Esophagus squamous epithelium (tissue), 5 donors: ENCODE measurements at regions not wholly inside any gene's neighbourhood (a gene's known extent, or its start where the extent isn't known, plus 50 kb on each side); places are given as distances from the start of the nearest gene placed in this dataset.

Experiments used
- DNase-seq: peaks from one replicate; lab custom pipeline; 2025; lab: John Stamatoyannopoulos, UW
- H3K27ac ChIP-seq, 4 donors: fragments of 200-600 bp; sonication (generic); one replicate each; pipeline ENCODE4 v1.5.1; 2016 to 2019; ENCODE audit warnings: mild to moderate bottlenecking in 1 of 4
- H3K27me3 ChIP-seq, 4 donors: fragments of 200-600 bp; sonication (generic); 1 replicate in 3 of 4; 2 replicates in 1 of 4; pipeline versions ENCODE4 v1.5.1 to v1.6.0; 2017 to 2021; ENCODE audit warnings: antibody characterized with exemption in 1 of 4
- H3K36me3 ChIP-seq, 3 donors: fragments of 200-600 bp; sonication (generic); one replicate each; pipeline ENCODE4 v1.5.1; 2016 to 2019
- H3K4me1 ChIP-seq, 3 donors: fragments of 200-600 bp; sonication (generic); one replicate each; pipeline ENCODE4 v1.5.1; 2017 to 2019
- H3K4me3 ChIP-seq, 4 donors: fragments of 200-600 bp; sonication (generic); 1 replicate in 3 of 4; 2 replicates in 1 of 4; pipeline ENCODE4 v1.5.1; 2016 to 2019; ENCODE audit warnings: mild to moderate bottlenecking in 2 of 4, moderate library complexity in 1 of 4
- H3K9me3 ChIP-seq, 3 donors: fragments of 200-600 bp; sonication (generic); one replicate each; pipeline ENCODE4 v1.5.1; 2016 to 2019
- CTCF ChIP-seq, 6 experiments: fragments of 450-650 bp in 4 of 6; fragments of 200-600 bp in 2 of 6; sonication (generic) in 2 of 6; IDR thresholded peaks; one replicate each; pipeline ENCODE4 v1.5.1; 2016 to 2019; ENCODE audit warnings: antibody characterized with exemption in 6 of 6, mild to moderate bottlenecking in 4 of 6, moderate library complexity in 4 of 6
- POLR2A ChIP-seq, 4 donors: fragments of 450-650 bp; IDR thresholded peaks; one replicate each; pipeline ENCODE4 v1.6.1; 2017; ENCODE audit warnings: antibody characterized with exemption in 4 of 4, mild to moderate bottlenecking in 4 of 4, moderate library complexity in 3 of 4
- WGBS, 2 donors: methylation state at CpG; one replicate each; pipeline ENCODE4 v1.1.5; 2018; 5-methylcytosine and 5-hydroxymethylcytosine counted together
- intact Hi-C: fragments of 100-400 bp; cut with DNase I; formaldehyde crosslinking; loops from one replicate; pipeline ENCODE4 v1.15.0; 2022
- donor health status: DM: yes; HTN: yes; CAD: no.

DNA sequence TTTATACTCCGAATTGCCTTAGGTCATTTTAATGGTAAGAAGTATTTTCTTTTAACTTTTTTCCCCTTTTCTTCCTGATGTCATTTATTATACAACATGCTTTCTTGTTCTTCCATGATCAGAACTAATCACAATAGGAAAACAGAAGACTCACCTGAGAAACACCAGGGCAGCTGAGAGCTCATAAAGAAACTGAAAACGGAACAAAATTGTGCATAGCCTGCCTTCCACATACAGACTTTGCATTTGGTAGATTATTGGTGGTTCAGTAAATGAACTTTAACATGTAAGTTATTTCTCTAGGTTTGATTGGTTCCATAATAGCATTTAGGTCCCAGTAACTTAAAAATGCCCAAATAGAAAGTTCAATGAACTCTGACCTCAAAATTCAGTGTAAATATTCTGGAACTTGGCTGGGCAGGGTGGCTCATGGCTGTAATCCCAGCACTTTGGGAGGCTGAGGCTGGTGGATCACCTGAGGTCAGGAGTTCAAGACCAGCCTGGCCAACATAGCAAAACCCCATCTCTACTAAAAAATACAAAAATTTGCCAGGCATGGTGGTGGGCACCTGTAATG lies 161.1 kb upstream of the DTNBP1 start:
- TF ChIP-seq CTCF (IDR thresholded peaks at IDR 0.05): no peak
- no peak for TF ChIP-seq POLR2A (IDR thresholded peaks at IDR 0.05)
- DNase-seq: no peak
- intact Hi-C loops: no loop called here
- 78 to 82% methylated on average over 2 of the region's 2 CpGs for WGBS, 2 donors
- Histone ChIP-seq H3K4me3 (no peak overlapping the region), H3K9me3 (no peaks in the 10 kb centered on the region), H3K4me1 (no peaks in the 10 kb centered on the region), H3K27me3 (peaks cover 0 to 4% (median 0%) of the 10 kb centered on the region in 4 donors), H3K27ac (no peak overlapping the region), H3K36me3 (no peaks in the 10 kb centered on the region)

DNA sequence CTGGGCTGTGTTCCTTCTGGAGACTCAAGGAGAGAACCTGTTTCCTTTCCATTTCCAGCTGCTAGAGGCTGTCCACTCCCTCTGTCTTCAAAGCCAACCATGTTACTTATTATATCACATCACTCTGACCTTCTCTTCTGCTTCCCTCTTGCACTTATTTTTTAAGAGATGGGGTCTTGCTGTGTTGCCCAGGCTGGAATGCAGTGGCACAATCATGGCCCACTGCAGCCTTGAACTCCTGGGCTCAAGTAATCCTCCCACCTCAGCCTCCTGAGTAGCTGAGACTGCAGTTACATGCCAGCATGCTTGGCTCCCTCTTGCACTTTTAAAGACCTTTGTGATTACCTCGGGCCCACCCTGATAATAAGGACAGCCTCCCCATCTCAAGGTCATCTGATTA lies 160.0 kb upstream of the DTNBP1 start:
- intact Hi-C loops: no loop called here
- TF ChIP-seq CTCF (IDR thresholded peaks at IDR 0.05): no peak
- no peak for TF ChIP-seq POLR2A (IDR thresholded peaks at IDR 0.05)
- no peak overlapping the region for H3K4me3 ChIP-seq
- H3K36me3 ChIP-seq: no peaks in the 10 kb centered on the region
- peaks cover 0 to 4% (median 0%) of the 10 kb centered on the region in 4 donors for H3K27me3 ChIP-seq
- H3K9me3 ChIP-seq: no peaks in the 10 kb centered on the region
- WGBS, 2 donors: 45 to 85% methylated on average over 1 of the region's 1 CpG
- H3K27ac ChIP-seq: no peak overlapping the region
- no peaks in the 10 kb centered on the region for H3K4me1 ChIP-seq
- DNase-seq: no peak

DNA sequence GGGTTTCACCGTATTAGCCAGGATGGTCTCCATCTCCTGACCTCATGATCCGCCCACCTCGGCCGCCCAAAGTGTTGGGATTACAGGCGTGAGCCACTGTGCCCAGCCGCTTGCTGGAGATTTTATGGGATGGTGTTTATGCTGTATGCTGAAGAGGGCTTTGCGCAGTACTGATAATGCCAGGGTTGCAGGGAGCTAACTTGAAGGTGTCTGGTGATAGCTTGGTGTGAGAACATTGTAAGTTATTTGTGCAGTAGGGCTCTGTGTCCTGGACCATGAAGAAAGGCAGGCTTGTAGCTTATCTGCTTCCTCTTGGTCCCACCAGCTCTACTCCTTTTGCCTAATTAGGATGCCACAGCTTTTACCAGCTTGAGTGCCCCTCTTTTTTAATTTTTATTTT lies 157.0 kb upstream of the DTNBP1 start:
- no peaks in the 10 kb centered on the region for H3K4me1 ChIP-seq
- no peaks in the 10 kb centered on the region for H3K36me3 ChIP-seq
- no peak overlapping the region for H3K4me3 ChIP-seq
- peaks cover 0 to 4% (median 0%) of the 10 kb centered on the region in 4 donors for H3K27me3 ChIP-seq
- no peak for TF ChIP-seq CTCF (IDR thresholded peaks at IDR 0.05)
- no peak for TF ChIP-seq POLR2A (IDR thresholded peaks at IDR 0.05)
- H3K9me3 ChIP-seq: no peaks in the 10 kb centered on the region
- intact Hi-C loops: no loop called here
- H3K27ac ChIP-seq: no peak overlapping the region
- WGBS, 2 donors: 87 to 90% methylated on average over 7 of the region's 7 CpGs
- DNase-seq: no peak

GRCh38 chr6:15819226-15819625 lies 156.4 kb upstream of the DTNBP1 start:
- no peaks in the 10 kb centered on the region for H3K9me3 ChIP-seq
- TF ChIP-seq POLR2A (IDR thresholded peaks at IDR 0.05) (no peak), CTCF (IDR thresholded peaks at IDR 0.05) (no peak)
- peaks cover 0 to 4% (median 0%) of the 10 kb centered on the region in 4 donors for H3K27me3 ChIP-seq
- H3K27ac ChIP-seq: no peak overlapping the region
- no peak overlapping the region for H3K4me3 ChIP-seq
- WGBS, 2 donors: 69 to 75% methylated on average over 5 of the region's 5 CpGs
- H3K36me3 ChIP-seq: no peaks in the 10 kb centered on the region
- no peaks in the 10 kb centered on the region for H3K4me1 ChIP-seq
- DNase-seq: no peak
- intact Hi-C loops: no loop called here

GRCh38 chr6:15818491-15818890 lies 155.7 kb upstream of the DTNBP1 start:
- no peak overlapping the region for H3K27ac ChIP-seq
- H3K9me3 ChIP-seq: no peaks in the 10 kb centered on the region
- DNase-seq: no peak
- 40 to 48% methylated on average over 2 of the region's 2 CpGs for WGBS, 2 donors
- no peaks in the 10 kb centered on the region for H3K4me1 ChIP-seq
- no peak overlapping the region for H3K4me3 ChIP-seq
- intact Hi-C loops: no loop called here
- peaks cover 0 to 4% (median 0%) of the 10 kb centered on the region in 4 donors for H3K27me3 ChIP-seq
- TF ChIP-seq POLR2A (IDR thresholded peaks at IDR 0.05) (no peak), CTCF (IDR thresholded peaks at IDR 0.05) (no peak)
- no peaks in the 10 kb centered on the region for H3K36me3 ChIP-seq
